ENCODE measurements at regions not wholly inside any gene's neighbourhood (a gene's known extent, or its start where the extent isn't known, plus 50 kb on each side); places are given as distances from the start of the nearest gene placed in this dataset.

DNA sequence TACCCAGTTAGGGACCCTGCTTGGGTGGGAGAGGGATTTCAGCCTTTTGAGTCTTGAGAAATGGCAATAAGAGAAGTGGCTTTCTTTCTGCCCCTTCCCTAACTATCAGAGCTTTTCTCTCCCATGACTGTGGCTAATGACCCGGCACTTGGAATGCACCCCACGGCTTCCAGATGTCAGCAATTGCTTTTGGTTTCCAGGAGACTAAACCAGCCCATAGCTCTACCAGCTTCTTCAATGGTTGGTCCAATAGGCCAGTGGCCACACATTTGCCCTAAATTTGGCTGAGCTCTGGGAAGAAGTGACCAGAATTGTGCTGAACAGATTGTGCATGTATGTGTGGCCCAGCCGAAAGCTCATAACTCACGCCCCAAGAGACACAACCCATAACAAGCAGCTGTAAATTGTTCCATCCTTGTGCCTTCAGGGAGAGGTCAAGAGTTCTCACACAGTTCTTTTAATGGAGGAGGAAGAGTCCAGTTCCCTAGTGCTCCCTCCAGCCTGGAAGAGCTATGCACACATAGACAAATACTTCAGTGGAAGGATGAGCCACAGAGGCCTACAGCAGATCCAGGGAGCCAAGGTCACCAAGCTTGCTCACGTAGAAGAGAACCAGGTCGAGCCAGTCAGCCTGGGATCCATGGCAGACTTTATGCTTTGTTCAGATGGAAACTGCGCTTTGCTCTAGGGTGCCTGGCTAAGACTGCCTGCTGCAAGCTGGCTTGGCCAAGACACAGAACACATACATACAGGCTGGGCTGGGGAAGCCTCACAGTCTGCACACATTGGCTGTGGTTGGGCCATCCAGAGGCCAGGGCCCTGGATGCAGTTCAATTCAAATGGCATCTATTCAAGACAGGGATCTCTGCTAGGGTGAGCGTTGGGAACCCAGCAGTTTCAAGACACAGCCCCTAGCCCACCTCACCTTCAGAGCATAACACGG is 131.8 kb upstream of the HABP2 start:
- DNase-seq, result no peak

DNA sequence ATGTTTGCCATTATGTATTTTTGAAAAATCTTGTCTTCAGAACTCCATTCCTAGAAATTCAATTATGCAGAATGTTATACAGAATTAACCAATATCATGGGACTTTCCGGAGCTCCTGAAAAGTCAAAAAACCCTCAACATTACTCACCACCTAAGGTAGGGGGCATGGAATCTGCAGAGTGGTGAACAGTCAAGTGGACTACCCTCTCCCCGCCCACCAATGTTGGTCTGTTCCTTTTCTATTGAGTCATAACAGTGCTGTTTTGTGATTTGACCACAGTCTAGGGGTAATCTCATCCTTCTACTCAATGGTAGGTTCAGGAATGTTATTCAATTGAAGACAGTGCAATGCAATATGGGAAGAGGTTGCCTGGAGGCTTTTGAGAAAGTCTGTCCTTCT is 130.5 kb upstream of the HABP2 start:
- no peak for DNase-seq

DNA sequence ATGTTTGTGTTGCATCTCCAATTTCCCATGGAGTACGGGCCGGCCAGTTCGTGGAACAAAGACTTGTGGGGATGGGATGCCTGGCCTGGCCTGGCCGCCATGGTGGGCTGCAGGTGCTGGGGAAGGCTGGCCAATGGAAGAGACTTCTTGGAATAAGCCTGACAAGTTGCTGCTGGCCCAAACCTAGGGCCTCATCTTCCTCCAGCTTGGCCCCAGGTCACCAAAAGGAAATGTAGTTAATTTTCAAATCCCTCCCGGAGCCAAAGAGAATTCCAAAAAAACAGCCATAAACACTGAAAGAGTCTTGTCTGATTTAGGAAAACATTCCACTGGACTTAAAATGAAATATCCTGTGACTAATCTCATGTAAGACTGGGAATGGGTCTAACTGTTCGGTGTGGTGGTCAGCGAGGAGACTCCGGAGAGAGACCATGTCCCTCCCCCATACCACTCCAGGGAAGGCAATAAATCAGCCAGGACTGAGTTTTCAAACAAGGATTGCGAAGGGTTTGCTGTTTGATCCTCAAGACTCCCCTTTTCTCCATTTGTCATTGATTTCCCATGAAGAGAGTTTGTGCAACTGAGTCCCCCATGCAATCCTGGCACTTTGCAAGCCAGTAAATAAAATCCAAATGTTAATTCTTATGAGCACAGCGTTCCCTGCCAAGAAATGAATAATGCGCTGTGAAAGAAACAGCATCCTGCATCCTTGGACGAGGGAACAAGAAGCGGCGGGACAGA is 128.7 kb upstream of the HABP2 start:
- DNase-seq, result no peak

DNA sequence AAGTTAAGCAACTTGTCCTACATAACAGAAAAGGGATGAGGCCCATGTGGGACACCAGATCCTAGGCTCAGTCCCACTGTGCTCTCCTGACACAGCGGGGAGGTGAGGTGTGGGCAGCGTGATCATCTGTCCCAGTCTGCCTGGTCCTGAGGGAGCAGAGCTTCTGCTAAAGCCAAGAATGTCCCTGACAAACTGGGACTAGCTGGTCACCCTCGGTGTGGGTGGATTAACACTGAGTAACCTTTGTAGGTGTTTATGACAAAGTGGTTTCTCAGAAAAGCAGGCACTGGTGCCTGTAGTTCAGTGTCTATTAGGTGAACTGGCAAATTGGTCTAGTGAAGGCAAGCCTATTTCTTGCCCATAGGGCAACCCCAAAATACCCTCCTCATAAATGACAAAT is 127.8 kb upstream of the HABP2 start:
- no peak for DNase-seq

DNA sequence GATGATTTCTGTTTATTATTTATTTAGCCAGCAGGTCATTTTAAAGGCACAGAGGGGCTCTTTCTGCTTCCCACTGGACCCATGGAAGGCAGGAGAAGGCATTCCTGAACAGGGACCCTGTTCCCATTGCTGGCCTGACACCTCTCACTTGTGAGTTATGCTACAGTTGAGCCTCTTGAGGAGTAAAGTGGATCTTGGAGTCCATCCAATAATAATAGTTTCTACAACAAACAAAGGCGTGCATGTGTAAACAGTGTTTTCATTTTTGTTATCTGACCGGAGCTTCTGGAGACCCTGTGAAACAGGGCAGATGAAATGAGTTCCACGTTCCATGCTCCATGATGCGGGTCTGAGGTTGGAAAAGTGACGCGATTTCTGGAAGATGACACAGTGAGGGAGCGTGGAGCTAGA is 127.3 kb upstream of the HABP2 start:
- no peak for DNase-seq

DNA sequence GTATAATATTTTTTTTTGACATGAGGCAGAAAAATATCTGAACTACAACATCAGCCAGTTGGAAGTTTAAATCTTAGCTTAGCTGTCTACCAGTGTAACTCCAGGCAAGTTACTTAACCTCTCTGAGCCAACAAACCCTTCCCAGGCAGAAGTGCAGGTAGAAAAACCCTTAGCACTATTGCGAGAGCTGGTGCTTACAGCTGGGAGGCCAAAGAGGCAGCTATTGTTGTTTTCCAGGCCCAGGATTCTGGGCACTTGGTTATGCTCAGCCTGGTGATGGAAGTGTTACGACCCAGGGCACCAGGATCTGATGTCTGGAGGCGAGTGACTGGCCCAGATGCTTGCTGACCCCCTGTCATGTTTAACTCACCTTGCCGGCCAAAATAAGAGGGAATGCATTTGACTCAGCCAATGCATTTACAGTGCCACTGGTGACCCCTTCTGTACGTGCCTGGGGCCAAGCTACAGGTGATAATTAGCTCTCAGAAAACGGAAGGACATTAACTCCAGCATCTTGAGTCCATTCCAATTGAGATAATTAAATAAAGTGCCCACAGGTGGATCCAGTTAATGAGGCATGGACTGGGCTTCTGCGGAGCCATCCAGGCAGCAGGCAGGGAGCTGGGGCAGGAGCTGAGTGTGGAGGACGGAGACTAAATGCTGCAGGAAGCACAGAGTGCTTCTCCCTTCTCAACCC is 126.5 kb upstream of the HABP2 start:
- no peak for DNase-seq

DNA sequence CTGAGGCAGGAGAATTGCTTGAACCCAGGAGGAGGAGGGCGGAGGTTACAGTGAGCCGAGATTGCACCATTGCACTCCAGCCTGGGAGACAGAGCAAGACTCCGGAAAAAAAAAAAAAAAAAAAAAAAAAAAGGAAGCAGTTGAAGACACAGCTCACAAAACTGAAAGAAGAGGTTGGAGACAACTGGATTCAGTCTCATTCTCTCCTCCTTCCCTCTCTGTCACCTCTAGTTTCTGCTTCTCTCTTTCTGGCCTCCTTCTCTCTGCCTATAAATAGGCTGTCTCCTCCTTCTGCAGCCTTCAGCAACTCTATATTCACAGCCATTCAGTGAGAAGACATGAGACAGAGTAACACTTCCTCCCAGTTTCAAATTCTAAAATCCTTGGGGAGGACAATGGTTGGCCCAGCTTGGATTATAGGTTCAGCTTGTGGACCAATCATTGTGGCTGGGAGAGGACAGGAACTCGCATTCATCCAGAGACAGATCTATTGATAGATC is 125.6 kb upstream of the HABP2 start:
- DNase-seq, result no peak

DNA sequence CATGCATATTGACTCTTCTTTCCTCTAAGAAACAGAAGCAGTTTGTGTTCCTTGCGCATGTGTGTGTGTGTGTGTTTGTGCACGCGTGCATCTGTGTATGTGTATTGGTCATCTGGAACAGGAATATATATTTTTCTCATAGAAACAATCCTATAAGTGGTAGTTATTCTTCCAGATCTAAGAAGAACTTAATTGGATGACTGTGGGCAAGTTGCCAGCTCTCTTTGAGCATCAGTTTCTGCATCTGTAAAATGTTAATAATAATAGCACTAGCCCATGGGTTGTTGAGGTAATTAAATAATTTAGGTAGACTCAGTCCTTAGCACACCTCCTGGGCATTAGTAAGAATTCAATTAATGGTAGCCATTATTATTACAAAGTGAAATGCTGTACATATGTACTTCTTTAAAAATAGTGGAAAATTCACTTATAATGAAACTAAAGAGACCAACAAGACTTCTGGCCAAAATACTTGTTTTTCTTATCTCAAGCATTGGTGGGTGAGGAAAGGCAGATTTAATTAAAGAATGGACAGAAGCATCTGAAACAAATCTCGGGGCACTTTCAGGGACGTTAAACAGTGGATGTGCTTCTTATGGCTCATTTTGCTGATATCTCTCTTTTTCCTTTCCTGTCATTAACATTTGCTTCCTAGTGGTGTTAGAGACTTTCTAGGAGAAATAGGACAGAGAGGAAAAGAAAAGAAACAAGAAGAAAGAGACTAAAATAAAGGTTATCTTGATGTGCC is 124.9 kb upstream of the HABP2 start:
- no peak for DNase-seq

DNA sequence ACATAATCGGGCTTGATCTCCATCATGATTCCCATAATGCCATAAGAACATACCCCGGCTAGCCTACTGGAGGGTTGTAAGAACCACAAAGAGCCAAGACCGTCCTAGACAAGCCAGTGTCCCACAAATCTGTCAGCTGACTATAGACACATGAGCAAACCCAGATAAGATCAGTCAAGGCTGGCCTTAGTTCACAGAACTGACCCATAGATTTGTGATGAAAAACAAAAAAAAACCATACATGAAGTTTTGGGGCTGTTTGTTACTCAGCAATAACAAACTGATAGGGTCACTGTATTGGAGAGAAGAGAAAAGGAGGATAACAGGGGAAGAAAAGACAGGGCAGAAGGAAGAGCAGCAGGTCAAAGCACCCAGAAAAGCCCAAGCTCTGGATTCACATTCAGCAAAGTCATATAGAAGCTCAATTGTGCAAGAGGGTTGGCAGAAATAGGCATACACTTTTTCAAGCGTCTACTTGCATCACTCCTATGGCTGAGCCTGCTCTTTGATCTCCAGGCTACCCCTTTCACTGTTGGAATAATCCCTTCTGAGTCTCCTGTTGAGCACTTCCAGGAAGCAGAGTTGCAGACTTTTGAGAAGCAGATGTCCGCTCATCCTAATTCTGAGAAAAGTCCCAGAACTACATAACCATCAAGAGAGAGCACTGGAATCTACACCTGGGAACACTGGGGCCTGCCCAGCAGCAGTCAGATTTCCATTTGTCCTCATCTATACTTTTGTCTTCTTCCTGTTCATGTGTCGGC is 122.0 kb upstream of the HABP2 start:
- no peak for DNase-seq

DNA sequence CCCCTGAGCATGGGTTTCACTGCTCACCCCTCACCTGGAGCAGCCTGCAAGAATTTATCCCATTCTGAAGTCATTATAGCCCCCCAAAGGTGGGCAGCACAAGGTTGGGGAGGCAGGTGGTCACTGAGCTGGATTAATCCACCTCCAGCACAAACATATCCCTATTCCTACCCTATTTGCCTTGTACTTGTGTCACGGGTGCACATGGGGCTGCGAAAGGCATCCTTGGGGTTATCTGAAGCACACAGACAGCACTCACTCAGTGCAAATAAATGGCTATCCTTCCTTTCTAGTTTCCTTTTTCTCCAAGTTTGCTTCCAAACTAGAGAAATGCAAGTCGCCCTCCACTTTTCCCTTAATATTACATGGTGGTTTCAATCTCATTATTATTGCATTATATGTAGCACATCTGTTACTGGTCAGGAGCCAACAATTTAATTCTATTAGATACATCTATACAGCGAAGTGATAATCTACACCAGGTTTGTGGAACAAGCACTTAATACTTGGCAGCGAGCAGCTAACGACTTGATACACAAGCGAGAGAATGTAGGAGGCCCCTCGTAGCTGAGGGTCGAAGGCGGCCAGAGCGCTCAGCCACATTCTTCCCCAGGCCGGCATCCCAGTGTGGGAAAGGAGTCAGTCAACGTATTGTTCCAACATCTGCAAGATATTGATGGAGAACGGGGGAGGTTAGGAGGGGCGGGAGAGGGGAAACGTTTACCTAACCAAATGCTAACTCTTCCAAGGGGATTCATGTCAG is 121.3 kb upstream of the HABP2 start:
- no peak for DNase-seq

DNA sequence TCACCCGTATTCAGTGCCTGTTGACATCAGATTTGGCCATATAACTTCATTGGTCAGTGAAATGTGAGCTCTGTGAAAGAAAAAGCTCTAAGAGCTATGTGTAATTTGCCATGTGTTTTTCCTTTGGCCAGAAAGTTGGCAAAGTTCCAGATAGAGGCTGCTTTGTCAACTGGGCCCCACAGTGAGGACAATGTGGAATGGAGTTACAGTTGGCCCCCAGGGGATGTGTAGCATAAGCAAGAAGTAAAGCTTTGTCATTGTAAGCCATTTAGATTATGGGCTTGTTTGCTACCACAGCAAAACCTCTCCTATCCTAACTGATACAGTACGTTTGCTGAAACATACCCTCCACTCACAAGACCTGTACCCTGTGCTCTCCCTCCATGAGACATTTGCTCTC is 119.1 kb upstream of the HABP2 start:
- DNase-seq, result no peak

DNA sequence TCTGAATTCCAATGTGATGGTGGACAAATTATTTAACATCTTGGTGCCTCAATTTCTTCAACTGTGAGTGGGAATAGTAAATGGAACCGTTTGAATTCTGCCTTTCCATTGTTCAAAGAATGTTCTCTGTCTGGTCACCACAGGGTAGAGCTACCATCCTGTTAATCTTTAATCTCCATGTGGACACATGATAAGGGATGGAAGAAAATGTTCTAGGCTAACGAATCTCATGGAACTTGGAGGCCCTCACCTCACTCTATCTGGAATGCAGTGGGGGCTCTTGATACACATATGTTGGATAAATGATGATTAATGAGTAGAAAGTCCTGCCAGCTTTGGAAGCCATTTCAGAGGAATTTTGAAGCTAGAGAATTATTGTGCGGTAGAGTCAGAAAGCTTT is 118.5 kb upstream of the HABP2 start:
- DNase-seq, result no peak

DNA sequence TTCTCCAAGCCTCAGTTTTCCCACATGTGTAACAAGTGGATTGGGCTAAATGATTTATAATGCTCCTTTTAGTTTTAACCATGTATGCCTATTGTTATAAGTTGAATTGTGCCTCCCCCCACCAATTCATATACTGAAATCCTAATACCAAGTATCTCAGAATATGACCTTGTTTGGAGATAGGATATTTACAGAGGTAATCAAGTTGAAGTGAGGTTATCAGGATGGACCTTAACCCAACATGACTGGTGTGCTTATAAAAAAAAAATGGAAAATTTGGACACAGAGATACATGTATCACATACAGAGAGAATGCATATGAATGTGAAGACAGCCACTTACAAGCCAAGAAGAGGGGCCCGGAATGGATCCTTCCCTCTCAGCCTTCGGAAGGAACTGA is 117.9 kb upstream of the HABP2 start:
- no peak for DNase-seq

DNA sequence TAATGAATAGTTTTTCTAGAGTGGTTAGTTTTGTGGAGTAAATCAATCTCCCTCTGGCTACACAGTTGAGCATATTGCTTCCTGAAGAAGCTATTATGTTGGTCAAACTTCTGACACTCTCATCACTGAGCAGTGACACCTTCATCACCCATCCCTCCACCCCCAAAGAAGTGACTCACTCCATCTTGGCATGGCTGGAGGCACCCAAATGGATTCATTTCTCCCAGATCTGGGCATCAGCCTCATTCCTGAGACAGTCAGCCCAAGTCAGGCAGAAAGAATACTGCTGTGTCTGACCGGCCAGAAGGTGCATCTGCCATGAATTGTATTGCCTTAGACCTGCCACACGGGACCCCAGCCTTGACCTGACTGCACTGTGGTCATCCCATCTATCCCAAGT is 117.0 kb upstream of the HABP2 start:
- no peak for DNase-seq

DNA sequence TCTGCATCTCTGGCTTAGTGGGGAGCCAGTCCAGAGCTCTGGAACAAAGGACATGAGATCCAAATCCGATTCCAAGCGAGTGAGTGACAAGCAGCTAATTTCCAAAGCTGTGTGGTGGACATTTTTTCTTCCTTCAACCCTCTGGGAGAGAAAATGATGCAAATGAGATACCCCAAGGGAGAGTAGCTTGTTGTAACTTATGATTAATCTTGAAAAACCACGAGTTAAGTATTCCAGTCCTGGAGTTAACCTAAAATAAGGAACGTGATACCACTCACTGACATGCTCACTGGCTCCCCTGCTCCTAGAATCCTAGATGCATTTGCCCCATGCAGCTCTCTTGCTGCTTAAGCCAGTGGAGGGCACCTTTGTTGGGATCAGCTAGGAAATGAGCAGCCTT is 116.0 kb upstream of the HABP2 start:
- DNase-seq, result no peak

DNA sequence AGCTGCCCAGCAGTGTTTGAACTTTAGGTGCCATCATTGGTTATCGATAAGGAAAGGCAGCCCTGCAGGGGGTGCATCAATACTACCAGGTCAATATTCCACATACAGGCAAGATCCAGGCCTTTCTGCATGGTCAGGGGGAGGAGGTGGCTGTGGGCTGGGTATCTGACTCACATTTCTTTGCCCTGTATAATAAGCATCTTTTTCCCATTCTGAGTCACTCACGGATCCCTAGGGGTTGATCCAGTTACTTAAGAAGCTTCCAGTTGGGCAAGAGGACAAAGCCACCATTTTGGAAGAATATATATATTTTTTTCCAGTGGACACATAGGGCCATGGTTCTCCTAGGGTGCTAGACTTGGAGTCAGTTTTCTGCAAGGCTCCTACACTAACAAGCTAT is 114.2 kb upstream of the HABP2 start:
- no peak for DNase-seq

DNA sequence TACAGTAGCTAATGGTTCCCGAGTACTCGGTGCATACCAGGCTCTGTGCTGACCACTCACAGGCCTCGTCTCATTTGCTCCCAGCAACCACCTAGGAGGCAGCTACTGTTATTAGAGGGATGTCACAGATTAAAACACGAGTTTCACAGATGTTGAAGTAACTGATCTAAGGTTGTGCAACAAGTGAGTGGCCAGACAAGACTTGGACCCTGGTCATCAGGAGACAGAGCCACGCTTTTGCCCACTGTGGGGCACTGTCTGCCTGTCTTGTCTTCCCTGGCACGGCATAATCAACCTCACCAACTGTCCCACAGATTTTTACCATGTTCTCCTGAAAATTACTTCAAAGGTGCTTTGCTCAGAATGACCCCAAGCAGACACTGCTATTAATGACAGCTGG is 111.6 kb upstream of the HABP2 start:
- no peak for DNase-seq

DNA sequence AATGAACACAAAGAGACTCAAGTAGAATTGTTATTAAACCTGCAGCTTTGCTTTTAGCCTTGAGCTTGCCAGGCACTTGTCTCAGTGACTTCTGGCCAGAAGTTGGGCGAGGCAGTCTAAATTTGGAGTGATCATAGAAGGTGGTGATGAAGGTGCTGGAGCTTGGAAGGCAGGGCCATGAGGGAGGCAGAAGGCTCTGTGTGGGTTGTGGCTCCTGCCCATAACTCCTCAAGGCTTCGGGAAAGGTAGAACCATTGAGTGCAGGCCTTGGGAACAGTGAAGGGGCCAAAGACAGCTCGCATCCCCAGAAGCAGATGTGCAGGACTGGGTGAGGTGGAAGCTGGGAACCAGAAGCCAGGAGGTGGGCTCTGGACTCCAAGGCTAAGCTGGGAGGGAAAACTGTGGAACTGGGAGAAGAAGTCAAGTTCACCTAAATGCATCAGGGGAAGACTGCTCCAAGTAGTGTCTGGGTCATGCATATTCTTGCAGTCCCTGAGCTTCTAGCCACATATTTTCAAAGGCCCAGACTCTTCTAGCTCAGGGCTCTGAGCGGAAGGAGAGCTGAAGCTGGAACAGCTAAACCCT is 111.1 kb upstream of the HABP2 start:
- DNase-seq, result no peak

DNA sequence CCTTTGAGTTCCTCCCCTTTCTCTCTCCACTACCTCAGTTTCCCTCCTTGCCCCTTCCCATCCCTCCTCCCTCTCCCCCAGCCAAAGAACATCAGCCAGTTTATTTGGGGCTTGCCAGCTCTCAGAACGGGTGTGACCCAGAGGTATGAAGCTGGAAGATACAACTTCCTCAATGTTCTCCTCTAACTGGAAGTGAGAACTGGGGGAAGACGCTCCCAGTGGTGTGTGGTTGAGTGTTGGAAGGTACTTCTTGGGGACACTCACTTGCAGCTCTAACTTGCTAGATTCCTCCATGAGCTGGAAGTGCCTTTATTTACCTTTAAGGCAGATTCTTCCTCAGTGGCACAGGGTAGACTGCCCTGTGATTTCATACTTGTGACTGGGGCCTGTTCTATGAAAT is 110.5 kb upstream of the HABP2 start:
- DNase-seq, result no peak

DNA sequence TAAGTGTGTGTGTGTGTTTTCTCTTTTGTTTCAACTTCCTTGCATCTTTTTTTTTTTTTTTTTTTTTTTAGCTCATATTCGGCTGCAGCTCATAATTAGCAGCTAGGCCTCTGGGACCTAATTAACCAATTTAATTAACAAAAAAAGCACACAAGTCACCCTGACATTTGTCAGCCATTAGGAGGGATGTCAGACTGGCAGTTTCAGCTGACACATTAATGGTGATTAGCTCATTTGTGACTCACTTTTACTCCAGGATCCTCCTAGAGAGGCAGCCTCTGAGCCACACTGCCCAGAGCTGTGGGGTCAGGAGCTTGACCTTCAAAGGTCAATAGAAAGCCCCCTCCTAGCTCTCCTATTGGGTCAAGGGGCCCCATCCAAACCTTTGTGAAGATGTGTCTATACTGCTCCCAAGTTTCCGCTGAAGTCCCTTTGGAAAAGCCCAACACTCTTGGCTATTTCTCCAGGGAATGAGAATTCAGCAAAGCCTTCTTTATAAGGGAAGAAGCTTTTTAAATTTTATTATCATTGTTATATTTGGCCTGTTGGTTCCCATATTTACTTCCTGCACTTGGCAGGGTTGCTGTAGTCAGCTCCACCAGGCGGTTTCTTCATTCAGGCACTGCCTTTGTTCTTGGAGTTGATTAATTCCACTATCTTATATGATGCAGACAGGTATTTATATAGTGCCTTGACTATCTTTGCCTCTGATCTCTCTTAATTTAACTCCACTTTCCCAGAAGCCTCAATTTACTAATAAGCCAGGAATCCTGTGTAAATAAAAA is 109.5 kb upstream of the HABP2 start:
- DNase-seq, result no peak
